ENCODE measurements at regions not wholly inside any gene's neighbourhood (a gene's known extent, or its start where the extent isn't known, plus 50 kb on each side); places are given as distances from the start of the nearest gene placed in this dataset.
A peak's percentile ranks its signal among the peaks of the same experiment; 100 is the strongest.
"Not testable (repeated sequence)": the region's sequence is repeated elsewhere in the genome, so short reads cannot be mapped to it uniquely, and the experiment has no call there.

DNA sequence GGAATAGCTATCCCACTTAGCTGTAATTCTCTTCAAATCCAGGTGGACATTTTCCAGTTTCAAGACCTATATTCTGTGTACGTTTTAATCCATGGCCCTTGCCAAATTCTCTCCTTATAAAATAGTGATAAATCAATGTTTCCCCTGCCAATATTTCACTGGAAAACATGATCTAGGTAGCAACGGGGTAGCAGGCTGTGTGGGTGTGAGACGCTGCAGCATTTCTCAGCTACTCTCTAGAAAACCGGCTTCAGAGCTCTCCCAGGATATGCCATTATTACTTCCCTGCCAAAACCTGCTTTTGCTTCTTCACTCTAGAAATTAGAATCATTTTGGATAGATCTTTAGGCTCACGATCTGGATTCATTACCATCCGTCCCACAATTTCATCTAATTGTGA is 82.1 kb upstream of the SIPA1L2 start:
- no peak for DNase-seq (ENCODE audit: unreplicated experiment)
- peaks cover 15% of the 10 kb centered on the region for H3K9me3 Mint-ChIP-seq (ENCODE audit: unreplicated experiment)
- H3K36me3 Mint-ChIP-seq (ENCODE audit: insufficient read depth, unreplicated experiment): no peaks in the 10 kb centered on the region
- no peaks in the 10 kb centered on the region for H3K27me3 Mint-ChIP-seq (ENCODE audit: insufficient read depth, unreplicated experiment)
- peak overlapping the region; percentile 53 for H3K27ac Mint-ChIP-seq (ENCODE audit: low read depth, unreplicated experiment)
- POLR2A ChIA-PET: interaction anchor here (0.7 to 8.5 kb wide), 9 partner anchors 8 to 662 kb away, joined by 3 to 98 read pairs (median 4); no protein-coding TSS in a partner anchor
- CTCF ChIA-PET: interaction anchor here (0.7 to 3.2 kb wide), 4 partner anchors 10 to 528 kb away, joined by 3 to 12 read pairs (median 4); no protein-coding TSS in a partner anchor
- H3K4me1 Mint-ChIP-seq (ENCODE audit: insufficient read depth, unreplicated experiment): peaks cover 25% of the 10 kb centered on the region
- no peak overlapping the region for H3K4me3 Mint-ChIP-seq (ENCODE audit: unreplicated experiment)
- no TSS peak for BruUV-seq (replicated peaks)
- no peak for TF ChIP-seq CTCF (IDR thresholded peaks at IDR 0.05; ENCODE audit: unreplicated experiment)
- intact Hi-C loops (cut with micrococcal nuclease): no loop called here

DNA sequence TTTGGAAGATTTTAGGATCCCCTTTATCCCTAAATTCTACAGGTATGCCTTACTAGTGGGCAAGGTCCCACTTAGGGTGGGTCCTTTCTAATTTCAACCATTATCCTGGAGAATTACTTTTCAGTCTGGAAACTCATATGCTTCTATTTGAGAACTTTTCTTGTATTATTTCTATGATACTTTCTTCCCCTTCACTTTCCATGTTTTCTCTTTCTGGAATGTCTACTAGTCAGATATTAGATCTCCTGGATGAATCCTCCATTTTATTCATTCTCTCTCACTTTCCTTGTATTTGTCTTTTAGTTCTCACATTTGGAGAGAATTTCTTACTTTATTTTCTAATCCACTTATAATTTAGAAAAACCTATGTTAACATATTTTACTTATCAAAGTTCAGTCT is 83.9 kb upstream of the SIPA1L2 start:
- Mint-ChIP-seq H3K27me3 (ENCODE audit: insufficient read depth, unreplicated experiment) (no peaks in the 10 kb centered on the region), H3K36me3 (ENCODE audit: insufficient read depth, unreplicated experiment) (no peaks in the 10 kb centered on the region), H3K4me3 (ENCODE audit: unreplicated experiment) (no peak overlapping the region), H3K4me1 (ENCODE audit: insufficient read depth, unreplicated experiment) (peaks cover 20% of the 10 kb centered on the region), H3K9me3 (ENCODE audit: unreplicated experiment) (peaks cover 32% of the 10 kb centered on the region), H3K27ac (ENCODE audit: low read depth, unreplicated experiment) (no peak overlapping the region)
- POLR2A ChIA-PET: interaction anchor here (1.2 to 2.0 kb wide), 2 partner anchors 10 to 54 kb away, joined by 3 to 7 read pairs; no protein-coding TSS in a partner anchor
- BruUV-seq (replicated peaks): no TSS peak
- no peak for DNase-seq (ENCODE audit: unreplicated experiment)
- intact Hi-C loops (cut with micrococcal nuclease): no loop called here
- TF ChIP-seq CTCF (IDR thresholded peaks at IDR 0.05; ENCODE audit: unreplicated experiment): no peak
- CTCF ChIA-PET: no interaction called here

GRCh38 chr1:232715154-232715553 is 85.2 kb upstream of the SIPA1L2 start:
- DNase-seq (ENCODE audit: unreplicated experiment): no peak
- Mint-ChIP-seq H3K36me3 (ENCODE audit: insufficient read depth, unreplicated experiment) (no peaks in the 10 kb centered on the region), H3K27ac (ENCODE audit: low read depth, unreplicated experiment) (no peak overlapping the region), H3K27me3 (ENCODE audit: insufficient read depth, unreplicated experiment) (no peaks in the 10 kb centered on the region), H3K4me3 (ENCODE audit: unreplicated experiment) (no peak overlapping the region), H3K9me3 (ENCODE audit: unreplicated experiment) (peaks cover 37% of the 10 kb centered on the region), H3K4me1 (ENCODE audit: insufficient read depth, unreplicated experiment) (peaks cover 17% of the 10 kb centered on the region)
- intact Hi-C loops (cut with micrococcal nuclease): no loop called here
- no peak for TF ChIP-seq CTCF (IDR thresholded peaks at IDR 0.05; ENCODE audit: unreplicated experiment)
- CTCF ChIA-PET: interaction anchor here (0.6 kb wide), 2 partner anchors 116 to 872 kb away, joined by 3 to 4 read pairs; no protein-coding TSS in a partner anchor
- POLR2A ChIA-PET: interaction anchor here (0.7 to 1.0 kb wide), 3 partner anchors 9 to 238 kb away, joined by 3 to 8 read pairs (median 3); no protein-coding TSS in a partner anchor
- BruUV-seq (replicated peaks): no TSS peak

DNA sequence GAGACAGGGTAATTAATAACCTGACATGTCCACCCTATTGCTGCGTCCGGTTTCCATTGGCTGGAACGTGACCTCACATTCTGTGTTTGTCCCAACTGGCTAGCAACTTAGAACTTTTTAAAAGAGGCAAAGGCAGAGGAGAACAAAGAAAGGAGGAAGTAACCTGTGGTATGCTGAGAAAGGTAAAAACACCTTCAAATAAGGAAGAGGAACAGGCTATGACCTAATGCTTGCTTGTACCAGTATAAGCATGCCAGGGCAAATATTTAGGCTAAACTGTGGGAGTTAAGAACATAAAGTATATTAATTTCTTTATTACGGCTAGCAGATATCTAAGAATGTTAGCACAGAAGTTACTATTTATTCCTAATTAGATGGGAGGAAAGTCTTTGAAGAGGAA is 87.3 kb upstream of the MAP10 start:
- POLR2A ChIA-PET: interaction anchor here (0.9 to 1.7 kb wide), 5 partner anchors 8 to 233 kb away, joined by 3 to 5 read pairs (median 4); partner anchors contain the start of gene SIPA1L2
- CTCF ChIA-PET; H3K27me3 Mint-ChIP-seq (ENCODE audit: insufficient read depth, unreplicated experiment); H3K4me3 Mint-ChIP-seq (ENCODE audit: unreplicated experiment); intact Hi-C loops (cut with micrococcal nuclease); H3K27ac Mint-ChIP-seq (ENCODE audit: low read depth, unreplicated experiment); H3K36me3 Mint-ChIP-seq (ENCODE audit: insufficient read depth, unreplicated experiment); DNase-seq (ENCODE audit: unreplicated experiment); BruUV-seq (replicated peaks): not testable (repeated sequence)
- peaks cover 33% of the 10 kb centered on the region for H3K9me3 Mint-ChIP-seq (ENCODE audit: unreplicated experiment)
- H3K4me1 Mint-ChIP-seq (ENCODE audit: insufficient read depth, unreplicated experiment): peaks cover 13% of the 10 kb centered on the region

Measured in MCF 10A (cell line).